ENCODE measurements at regions not wholly inside any gene's neighbourhood (a gene's known extent, or its start where the extent isn't known, plus 50 kb on each side); places are given as distances from the start of the nearest gene placed in this dataset.

DNA sequence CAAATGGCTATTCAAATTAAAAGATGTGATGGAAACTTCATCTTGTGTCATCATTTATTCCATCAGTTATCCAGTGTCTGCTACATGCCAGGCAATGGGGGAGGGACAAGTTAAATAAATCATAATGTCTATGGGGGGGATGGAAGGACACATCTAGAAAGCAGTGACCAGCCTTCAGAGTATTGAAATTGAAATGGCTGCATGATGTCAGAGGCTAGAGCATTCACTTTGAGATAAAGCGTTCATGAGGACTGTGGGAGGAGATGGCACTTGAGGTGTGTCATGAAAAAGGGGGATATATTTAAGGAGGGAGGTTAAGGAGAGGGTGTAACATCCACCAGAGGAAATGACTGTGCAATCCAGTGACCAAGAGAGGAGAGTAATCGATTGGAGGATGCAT is 50.6 kb downstream of the SLIT2 start:
- Mint-ChIP-seq H3K9me3 (peaks cover 0 to 3% (median 0%) of the 10 kb centered on the region in 3 donors), H3K4me1 (no peaks in the 10 kb centered on the region), H3K27ac (no peak overlapping the region), H3K27me3 (no peaks in the 10 kb centered on the region), H3K36me3 (peaks cover 1% of the 10 kb centered on the region), H3K4me3 (no peak overlapping the region)

DNA sequence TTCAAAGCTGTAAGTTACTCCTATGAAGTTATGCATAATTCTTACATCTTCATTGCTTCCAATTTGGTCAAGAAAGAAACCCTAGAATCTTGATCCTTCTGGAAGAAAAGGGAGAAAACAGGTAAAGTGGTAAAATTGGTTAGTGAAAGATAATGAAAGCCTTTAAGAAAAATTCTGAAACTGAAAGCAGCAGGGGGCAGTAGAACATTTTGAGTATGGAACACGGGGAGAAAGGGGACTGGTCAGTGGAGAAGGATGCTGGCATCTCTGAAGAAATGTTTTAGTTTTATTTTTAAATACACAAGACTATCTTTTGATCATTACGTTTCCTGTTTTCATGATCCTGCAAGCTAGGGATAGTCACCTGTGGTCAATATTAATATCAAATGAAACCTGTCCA is 54.3 kb downstream of the SLIT2 start:
- Mint-ChIP-seq H3K36me3 (peaks cover 1% of the 10 kb centered on the region), H3K9me3 (peaks cover 0 to 4% (median 0%) of the 10 kb centered on the region in 3 donors)

GRCh38 chr4:20311856-20312255 is 60.2 kb downstream of the SLIT2 start:
- H3K4me1 Mint-ChIP-seq: no peaks in the 10 kb centered on the region
- no peaks in the 10 kb centered on the region for H3K27me3 Mint-ChIP-seq
- H3K9me3 Mint-ChIP-seq: peaks cover 1 to 4% (median 3%) of the 10 kb centered on the region in 3 donors
- H3K4me3 Mint-ChIP-seq: no peak overlapping the region
- H3K36me3 Mint-ChIP-seq: no peaks in the 10 kb centered on the region
- H3K27ac Mint-ChIP-seq: no peak overlapping the region

More for the DNA sequence above, 54.3 kb downstream of the SLIT2 start:
- Mint-ChIP-seq H3K27ac (peak overlapping the region in 1 of 3 donors; percentile 36), H3K4me3 (no peak overlapping the region), H3K27me3 (no peaks in the 10 kb centered on the region), H3K4me1 (no peaks in the 10 kb centered on the region)

GRCh38 chr4:20313237-20314030 is 61.7 kb downstream of the SLIT2 start:
- no peaks in the 10 kb centered on the region for H3K27me3 Mint-ChIP-seq
- no peaks in the 10 kb centered on the region for H3K4me1 Mint-ChIP-seq
- H3K36me3 Mint-ChIP-seq: no peaks in the 10 kb centered on the region
- no peak overlapping the region for H3K27ac Mint-ChIP-seq
- H3K9me3 Mint-ChIP-seq: peaks cover 0 to 3% (median 1%) of the 10 kb centered on the region in 3 donors
- no peak overlapping the region for H3K4me3 Mint-ChIP-seq

GRCh38 chr4:20317424-20317985 is 65.8 kb downstream of the SLIT2 start:
- H3K9me3 Mint-ChIP-seq: peaks cover 0 to 3% (median 1%) of the 10 kb centered on the region in 3 donors
- no peaks in the 10 kb centered on the region for H3K4me1 Mint-ChIP-seq
- H3K27me3 Mint-ChIP-seq: no peaks in the 10 kb centered on the region
- H3K27ac Mint-ChIP-seq: no peak overlapping the region
- no peaks in the 10 kb centered on the region for H3K36me3 Mint-ChIP-seq
- H3K4me3 Mint-ChIP-seq: no peak overlapping the region

- H3K4me1 Mint-ChIP-seq: no peaks in the 10 kb centered on the region
- H3K9me3 Mint-ChIP-seq: peaks cover 0 to 3% (median 1%) of the 10 kb centered on the region in 3 donors
- H3K4me3 Mint-ChIP-seq: no peak overlapping the region
- no peaks in the 10 kb centered on the region for H3K27me3 Mint-ChIP-seq
- no peaks in the 10 kb centered on the region for H3K36me3 Mint-ChIP-seq
- no peak overlapping the region for H3K27ac Mint-ChIP-seq
These were observed 66.5 kb downstream of the SLIT2 start for GRCh38 chr4:20318001-20318908.

- no peaks in the 10 kb centered on the region for H3K36me3 Mint-ChIP-seq
- H3K4me3 Mint-ChIP-seq: no peak overlapping the region
- no peak overlapping the region for H3K27ac Mint-ChIP-seq
- no peaks in the 10 kb centered on the region for H3K27me3 Mint-ChIP-seq
- H3K9me3 Mint-ChIP-seq: peaks cover 0 to 3% (median 1%) of the 10 kb centered on the region in 3 donors
- H3K4me1 Mint-ChIP-seq: no peaks in the 10 kb centered on the region
These were observed 67.2 kb downstream of the SLIT2 start for GRCh38 chr4:20318909-20319277.

GRCh38 chr4:20319825-20320612 is 68.3 kb downstream of the SLIT2 start:
- no peak overlapping the region for H3K27ac Mint-ChIP-seq
- no peaks in the 10 kb centered on the region for H3K27me3 Mint-ChIP-seq
- no peaks in the 10 kb centered on the region for H3K4me1 Mint-ChIP-seq
- H3K4me3 Mint-ChIP-seq: no peak overlapping the region
- no peaks in the 10 kb centered on the region for H3K36me3 Mint-ChIP-seq
- peaks cover 1 to 3% (median 1%) of the 10 kb centered on the region in 3 donors for H3K9me3 Mint-ChIP-seq

- H3K36me3 Mint-ChIP-seq: no peaks in the 10 kb centered on the region
- H3K4me1 Mint-ChIP-seq: no peaks in the 10 kb centered on the region
- H3K27me3 Mint-ChIP-seq: no peaks in the 10 kb centered on the region
- peaks cover 0 to 1% (median 0%) of the 10 kb centered on the region in 3 donors for H3K9me3 Mint-ChIP-seq
- H3K27ac Mint-ChIP-seq: no peak overlapping the region
- H3K4me3 Mint-ChIP-seq: no peak overlapping the region
These were observed 72.3 kb downstream of the SLIT2 start for GRCh38 chr4:20323991-20324390.

GRCh38 chr4:20326460-20326859 is 74.8 kb downstream of the SLIT2 start:
- no peaks in the 10 kb centered on the region for H3K4me1 Mint-ChIP-seq
- no peaks in the 10 kb centered on the region for H3K36me3 Mint-ChIP-seq
- peaks cover 0 to 1% (median 0%) of the 10 kb centered on the region in 3 donors for H3K9me3 Mint-ChIP-seq
- H3K4me3 Mint-ChIP-seq: no peak overlapping the region
- no peaks in the 10 kb centered on the region for H3K27me3 Mint-ChIP-seq
- H3K27ac Mint-ChIP-seq: no peak overlapping the region

GRCh38 chr4:20326977-20327376 is 75.3 kb downstream of the SLIT2 start:
- no peaks in the 10 kb centered on the region for H3K36me3 Mint-ChIP-seq
- no peaks in the 10 kb centered on the region for H3K27me3 Mint-ChIP-seq

GRCh38 chr4:20327808-20328207 is 76.1 kb downstream of the SLIT2 start:
- Mint-ChIP-seq H3K27ac (no peak overlapping the region), H3K4me1 (no peaks in the 10 kb centered on the region)

More at GRCh38 chr4:20326977-20327376, 75.3 kb downstream of the SLIT2 start:
- peaks cover 0 to 1% (median 0%) of the 10 kb centered on the region in 3 donors for H3K9me3 Mint-ChIP-seq
- H3K27ac Mint-ChIP-seq: no peak overlapping the region
- H3K4me1 Mint-ChIP-seq: no peaks in the 10 kb centered on the region
- H3K4me3 Mint-ChIP-seq: no peak overlapping the region

DNA sequence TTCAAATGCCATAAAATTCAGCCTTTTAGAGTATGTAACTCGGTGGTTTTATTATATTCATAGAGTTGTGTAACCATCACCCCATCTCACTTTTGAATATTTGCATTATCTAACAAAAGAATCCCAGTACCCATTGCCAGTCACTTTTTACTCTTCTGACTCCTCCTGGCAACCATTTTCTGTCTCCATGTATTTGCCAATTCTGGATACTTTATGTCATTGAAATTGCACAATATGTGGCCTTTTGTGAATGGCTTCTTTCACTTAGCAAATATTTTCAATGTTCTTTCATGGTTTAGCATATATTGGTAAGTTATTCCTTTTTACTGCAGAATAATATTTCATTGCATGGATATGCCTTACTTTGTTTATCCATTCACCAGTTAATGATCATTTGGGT is 79.9 kb downstream of the SLIT2 start:
- H3K27me3 Mint-ChIP-seq: no peaks in the 10 kb centered on the region

More at GRCh38 chr4:20327808-20328207, 76.1 kb downstream of the SLIT2 start:
- Mint-ChIP-seq H3K27me3 (no peaks in the 10 kb centered on the region), H3K4me3 (no peak overlapping the region), H3K36me3 (no peaks in the 10 kb centered on the region), H3K9me3 (peaks cover 0 to 1% (median 0%) of the 10 kb centered on the region in 3 donors)

GRCh38 chr4:20333141-20333715 is 81.5 kb downstream of the SLIT2 start:
- Mint-ChIP-seq H3K27ac (no peak overlapping the region), H3K4me1 (no peaks in the 10 kb centered on the region), H3K4me3 (no peak overlapping the region), H3K9me3 (no peaks in the 10 kb centered on the region), H3K27me3 (no peaks in the 10 kb centered on the region), H3K36me3 (no peaks in the 10 kb centered on the region)

More for the DNA sequence above, 79.9 kb downstream of the SLIT2 start:
- Mint-ChIP-seq H3K4me3 (no peak overlapping the region), H3K9me3 (no peaks in the 10 kb centered on the region), H3K36me3 (no peaks in the 10 kb centered on the region), H3K4me1 (no peaks in the 10 kb centered on the region), H3K27ac (no peak overlapping the region)

Measured in IgD-negative memory B cell (primary cell).